ENCODE measurements at regions not wholly inside any gene's neighbourhood (a gene's known extent, or its start where the extent isn't known, plus 50 kb on each side); places are given as distances from the start of the nearest gene placed in this dataset.

GRCh38 chr3:24639061-24639460, 144.4 kb upstream of the THRB start:
- H3K4me3 ChIP-seq (ENCODE audit: low read depth in 2 of 2, low read length in 2 of 2), result no peak overlapping the region
- H3K27ac ChIP-seq (ENCODE audit: low read length), result no peak overlapping the region
- H3K9me3 ChIP-seq (ENCODE audit: control insufficient read depth, insufficient read depth, low read depth, low read length), result no peaks in the 10 kb centered on the region
- ATAC-seq (no peak), DNase-seq (ENCODE audit: low read depth, low spot score) (no peak)
- H3K36me3 ChIP-seq (ENCODE audit: control insufficient read depth, insufficient read depth, low read length), result no peaks in the 10 kb centered on the region
- CTCF ChIA-PET, result no interaction called here
- H3K27me3 ChIP-seq (ENCODE audit: control insufficient read depth, insufficient read depth, low read length), result no peaks in the 10 kb centered on the region
- intact Hi-C loops (cut with micrococcal nuclease; ENCODE audit: unreplicated experiment) (no loop called here), in situ Hi-C loops (cut with HindIII; ENCODE audit: low pct_unique_long_range_greater_than_20kb, low sequenced_read_pairs) (no loop called here)
- no peak for TF ChIP-seq CTCF (IDR thresholded peaks at IDR 0.05)
- TF ChIP-seq SIN3A (IDR thresholded peaks at IDR 0.05; ENCODE audit: borderline replicate concordance, insufficient read depth, low read depth, low read length), result no peak
- TF ChIP-seq REST (IDR thresholded peaks at IDR 0.05; ENCODE audit: insufficient read depth in 1 of 2, low read depth in 2 of 2, low read length in 1 of 2), result no peak
- no peak for TF ChIP-seq POLR2AphosphoS5 (IDR thresholded peaks at IDR 0.05; ENCODE audit: low read depth, low read length)
- TF ChIP-seq TCF7L2 (IDR thresholded peaks at IDR 0.05; ENCODE audit: low read depth, low read length), result no peak
- BruUV-seq (replicated peaks), result no TSS peak
- no peaks in the 10 kb centered on the region for H3K4me1 ChIP-seq (ENCODE audit: control insufficient read depth, insufficient read depth, low read length)
- POLR2A ChIA-PET, result no interaction called here

- Histone ChIP-seq H3K9me3 (ENCODE audit: control insufficient read depth, insufficient read depth, low read depth, low read length) (no peaks in the 10 kb centered on the region), H3K4me3 (ENCODE audit: low read depth in 2 of 2, low read length in 2 of 2) (no peak overlapping the region), H3K4me1 (ENCODE audit: control insufficient read depth, insufficient read depth, low read length) (no peaks in the 10 kb centered on the region), H3K27ac (ENCODE audit: low read length) (no peak overlapping the region), H3K27me3 (ENCODE audit: control insufficient read depth, insufficient read depth, low read length) (no peaks in the 10 kb centered on the region), H3K36me3 (ENCODE audit: control insufficient read depth, insufficient read depth, low read length) (no peaks in the 10 kb centered on the region)
- DNase-seq (ENCODE audit: low read depth, low spot score) (no peak), ATAC-seq (no peak)
- in situ Hi-C loops (cut with HindIII; ENCODE audit: low pct_unique_long_range_greater_than_20kb, low sequenced_read_pairs) (no loop called here), intact Hi-C loops (cut with micrococcal nuclease; ENCODE audit: unreplicated experiment) (no loop called here)
- CTCF ChIA-PET, result no interaction called here
- TF ChIP-seq REST (IDR thresholded peaks at IDR 0.05; ENCODE audit: insufficient read depth in 1 of 2, low read depth in 2 of 2, low read length in 1 of 2) (no peak), CTCF (IDR thresholded peaks at IDR 0.05) (no peak), SIN3A (IDR thresholded peaks at IDR 0.05; ENCODE audit: borderline replicate concordance, insufficient read depth, low read depth, low read length) (no peak)
- BruUV-seq (replicated peaks), result no TSS peak
- POLR2A ChIA-PET, result no interaction called here
Observed at GRCh38 chr3:24639481-24640329, 145.1 kb upstream of the THRB start.
